GM11168 (cell line): ENCODE measurements at regions not wholly inside any gene's neighbourhood (a gene's known extent, or its start where the extent isn't known, plus 50 kb on each side); places are given as distances from the start of the nearest gene placed in this dataset.
"Not testable (repeated sequence)": the region's sequence is repeated elsewhere in the genome, so short reads cannot be mapped to it uniquely, and the experiment has no call there.

Experiments used
- in situ Hi-C: fragments of 300-500 bp; cut with MboI; formaldehyde crosslinking; loops from one replicate; pipeline ENCODE4 v1.12.0; 2022; ENCODE audit warnings: low sequenced_read_pairs; ENCODE audit not compliant: unreplicated experiment

GRCh38 chrX:40262157-40263013 is 164.6 kb upstream of the BCOR start:
- in situ Hi-C loops: no loop called here

GRCh38 chrX:40261833-40262156 is 164.0 kb upstream of the BCOR start:
- in situ Hi-C loops: no loop called here

GRCh38 chrX:40260146-40260747 is 162.5 kb upstream of the BCOR start:
- in situ Hi-C loops: no loop called here

- in situ Hi-C loops: no loop called here
Observed at GRCh38 chrX:40258909-40259308, 161.2 kb upstream of the BCOR start.

GRCh38 chrX:40253771-40254170 is 156.0 kb upstream of the BCOR start:
- in situ Hi-C loops: no loop called here

GRCh38 chrX:40249582-40249981 is 151.8 kb upstream of the BCOR start:
- in situ Hi-C loops: no loop called here

GRCh38 chrX:40248822-40249221 is 151.1 kb upstream of the BCOR start:
- in situ Hi-C loops: no loop called here

- in situ Hi-C loops: no loop called here
Observed at GRCh38 chrX:40247848-40248622, 150.3 kb upstream of the BCOR start.

GRCh38 chrX:40247382-40247781 is 149.6 kb upstream of the BCOR start:
- in situ Hi-C loops: no loop called here

GRCh38 chrX:40245488-40246071 is 147.8 kb upstream of the BCOR start:
- in situ Hi-C loops: no loop called here

GRCh38 chrX:40244980-40245379 is 147.2 kb upstream of the BCOR start:
- in situ Hi-C loops: no loop called here

GRCh38 chrX:40243755-40244515 is 146.2 kb upstream of the BCOR start:
- in situ Hi-C loops: no loop called here

- in situ Hi-C loops: no loop called here
Observed at GRCh38 chrX:40240844-40241243, 143.1 kb upstream of the BCOR start.

- in situ Hi-C loops: no loop called here
Observed at GRCh38 chrX:40237731-40238178, 140.0 kb upstream of the BCOR start.

GRCh38 chrX:40230646-40231045 is 132.9 kb upstream of the BCOR start:
- in situ Hi-C loops: no loop called here

GRCh38 chrX:40227125-40227524 is 129.4 kb upstream of the BCOR start:
- in situ Hi-C loops: no loop called here

- in situ Hi-C loops: no loop called here
Observed at GRCh38 chrX:40224658-40225057, 126.9 kb upstream of the BCOR start.

GRCh38 chrX:40222612-40223011 is 124.9 kb upstream of the BCOR start:
- in situ Hi-C loops: not testable (repeated sequence)

- in situ Hi-C loops: no loop called here
Observed at GRCh38 chrX:40213092-40213491, 115.3 kb upstream of the BCOR start.

GRCh38 chrX:40209951-40210617 is 112.3 kb upstream of the BCOR start:
- in situ Hi-C loops: no loop called here
